ENCODE measurements at regions not wholly inside any gene's neighbourhood (a gene's known extent, or its start where the extent isn't known, plus 50 kb on each side); places are given as distances from the start of the nearest gene placed in this dataset.
"Not testable (repeated sequence)": the region's sequence is repeated elsewhere in the genome, so short reads cannot be mapped to it uniquely, and the experiment has no call there.

DNA sequence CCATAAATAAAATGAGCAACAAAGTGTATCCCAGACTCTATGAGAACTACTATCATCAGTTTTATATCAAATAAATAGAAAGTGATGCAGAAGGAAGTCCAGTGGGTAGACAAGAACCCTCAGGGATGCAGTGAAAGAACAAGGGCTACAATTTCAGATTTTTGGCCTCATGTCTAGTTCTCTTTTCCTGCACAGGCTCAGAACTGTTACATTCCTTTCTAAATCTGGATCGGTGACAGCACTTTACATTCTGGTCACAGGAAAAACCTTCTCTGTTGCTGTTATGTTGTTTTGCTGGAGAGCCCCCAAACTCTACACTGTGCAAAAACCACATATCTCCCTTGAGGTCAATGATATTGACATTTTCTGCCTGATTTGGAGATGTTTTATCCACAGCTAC is 108.8 kb upstream of the ANO5 start:
- ATAC-seq (no peak), DNase-seq (ENCODE audit: low spot score) (no peak)
- intact Hi-C loops (cut with DNase I), result no loop called here

GRCh38 chr11:22084564-22084963 is 108.3 kb upstream of the ANO5 start:
- intact Hi-C loops (cut with DNase I), result no loop called here
- no peak for DNase-seq (ENCODE audit: low spot score)

DNA sequence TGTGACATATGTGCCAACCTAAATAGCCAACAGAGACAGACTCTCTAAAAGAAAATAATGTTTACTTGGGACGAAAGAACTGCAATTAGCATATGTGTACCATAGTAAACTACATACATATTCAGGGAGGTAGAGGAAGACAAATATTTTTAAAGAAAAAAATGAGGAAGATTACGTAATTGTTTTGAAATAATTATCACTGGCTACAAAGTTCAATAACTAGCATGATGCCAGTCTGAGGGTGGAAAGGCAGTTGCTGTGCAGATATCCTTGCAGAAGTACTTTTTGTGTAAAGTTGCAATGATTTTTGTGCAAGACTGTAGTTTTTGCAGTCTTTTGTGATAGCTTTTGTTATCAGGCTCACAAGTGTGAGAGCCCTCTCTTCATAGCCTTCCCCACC is 103.3 kb upstream of the ANO5 start:
- intact Hi-C loops (cut with DNase I), result no loop called here
- ATAC-seq (no peak), DNase-seq (ENCODE audit: low spot score) (no peak)

More at GRCh38 chr11:22084564-22084963, 108.3 kb upstream of the ANO5 start:
- no peak for ATAC-seq

- intact Hi-C loops (cut with DNase I), result no loop called here
- DNase-seq (ENCODE audit: low spot score) (no peak), ATAC-seq (no peak)
Observed at GRCh38 chr11:22106566-22106965, 86.3 kb upstream of the ANO5 start.

DNA sequence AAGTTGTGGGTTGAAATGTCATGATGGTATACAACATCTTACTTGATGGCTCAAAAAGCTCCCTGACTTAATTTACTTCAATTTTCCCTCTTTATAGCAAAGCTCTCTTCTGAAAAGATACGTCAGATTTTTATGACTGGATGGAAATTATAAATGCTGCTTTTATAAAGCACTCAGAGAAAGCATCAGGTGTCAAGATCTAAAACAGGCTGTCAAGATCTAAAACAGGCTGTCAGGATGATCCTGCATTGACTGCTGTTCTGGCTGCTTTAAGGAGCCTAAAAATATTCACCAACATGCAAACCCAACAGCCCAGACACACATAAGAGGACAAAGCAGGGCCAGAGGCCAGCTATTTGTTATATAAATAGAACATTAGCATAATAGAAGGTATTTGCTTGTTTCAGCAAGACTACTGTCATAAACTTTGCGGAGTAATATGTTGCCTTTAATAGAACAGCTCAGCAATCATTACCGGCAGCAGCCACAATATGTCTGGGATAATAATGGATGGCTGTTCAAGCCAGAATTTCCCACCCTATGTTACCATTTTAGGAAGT is 77.3 kb upstream of the ANO5 start:
- DNase-seq (ENCODE audit: low spot score) (no peak), ATAC-seq (no peak)

DNA sequence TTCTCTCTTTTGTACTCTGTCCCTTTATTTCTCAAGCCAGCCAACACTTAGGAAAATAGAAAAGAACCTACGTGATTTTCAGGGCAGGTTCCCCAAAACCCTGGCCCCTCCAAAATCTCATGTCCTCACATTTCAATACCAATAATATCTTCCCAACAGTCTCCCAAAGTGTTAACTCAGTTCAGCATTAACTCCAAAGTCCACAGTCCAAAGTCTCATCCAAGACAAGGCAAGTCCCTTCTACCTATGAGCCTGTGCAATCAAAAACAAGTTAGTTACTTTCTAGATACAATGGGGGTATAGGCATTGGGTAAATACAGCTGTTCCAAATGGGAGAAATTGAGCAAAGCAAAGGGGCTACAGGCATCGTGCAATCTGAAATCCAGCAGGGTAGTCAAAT is 64.9 kb upstream of the ANO5 start:
- ATAC-seq; DNase-seq (ENCODE audit: low spot score); intact Hi-C loops (cut with DNase I): not testable (repeated sequence)

More for the DNA sequence above, 77.3 kb upstream of the ANO5 start:
- intact Hi-C loops (cut with DNase I), result no loop called here

DNA sequence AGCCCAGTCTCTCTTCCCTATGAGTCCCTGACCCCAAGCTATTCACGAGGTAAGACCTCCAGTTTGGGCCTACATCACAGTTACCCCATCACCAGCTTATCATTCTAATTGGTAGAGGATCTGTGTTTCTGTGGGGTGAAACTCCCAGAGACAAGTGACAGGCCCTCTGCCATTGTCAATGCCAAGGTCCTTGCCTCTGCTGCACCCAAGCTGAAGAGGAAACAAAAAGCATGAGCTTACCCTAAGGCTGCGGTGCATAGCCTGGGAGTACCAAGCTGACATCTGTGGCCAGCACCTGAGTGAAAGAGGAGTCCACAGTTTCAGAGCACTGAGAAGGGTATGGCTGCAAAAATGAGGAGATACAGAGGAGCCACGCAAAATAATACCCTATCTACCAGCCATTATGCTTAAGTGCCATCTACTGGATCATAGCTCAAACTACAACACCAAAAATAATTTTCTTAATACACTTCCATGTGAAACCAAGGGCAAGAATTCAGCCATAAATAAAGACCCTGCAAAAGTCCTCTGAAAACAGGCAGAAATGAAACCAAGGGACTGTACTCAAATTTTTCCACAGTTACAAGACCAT is 62.3 kb upstream of the ANO5 start:
- ATAC-seq, result no peak
- intact Hi-C loops (cut with DNase I), result no loop called here
- DNase-seq (ENCODE audit: low spot score), result no peak

DNA sequence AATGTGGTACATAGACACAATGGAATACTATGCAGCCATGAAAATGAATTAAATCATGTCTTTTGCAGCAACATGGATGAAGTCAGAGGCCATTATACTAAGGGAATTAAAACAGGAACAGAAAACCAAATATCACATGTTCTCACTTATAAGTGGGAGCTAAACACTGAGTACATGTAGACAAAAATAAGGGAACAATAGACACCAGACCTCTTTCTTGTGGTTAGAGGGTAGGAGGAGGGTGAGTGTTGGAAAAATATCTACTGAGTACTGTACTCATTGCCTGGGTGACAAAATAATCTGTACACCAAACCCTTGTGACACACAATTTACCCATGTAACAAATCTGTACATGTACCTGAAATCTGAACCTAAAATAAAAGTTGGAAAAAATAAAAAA is 59.1 kb upstream of the ANO5 start:
- ATAC-seq (no peak), DNase-seq (ENCODE audit: low spot score) (no peak)
- intact Hi-C loops (cut with DNase I), result no loop called here

GRCh38 chr11:22138264-22138663 is 54.6 kb upstream of the ANO5 start:
- DNase-seq (ENCODE audit: low spot score), result no peak
- intact Hi-C loops (cut with DNase I), result no loop called here
- no peak for ATAC-seq
